Karpas-422 (cell line): ENCODE measurements at regions not wholly inside any gene's neighbourhood (a gene's known extent, or its start where the extent isn't known, plus 50 kb on each side); places are given as distances from the start of the nearest gene placed in this dataset.
A peak's percentile ranks its signal among the peaks of the same experiment; 100 is the strongest.

Experiments used
- DNase-seq: peaks from one replicate; pipeline ENCODE4 v3.0.0-alpha.2; 2015
- H2AFZ ChIP-seq: fragments of 200-600 bp; sonication (generic); 2 replicates; pipeline ENCODE4 v1.6.1; 2014; ENCODE audit warnings: antibody characterized with exemption, low read length, mixed read lengths
- H3K27ac ChIP-seq: fragments of 200-600 bp; sonication (generic); 2 replicates; pipeline ENCODE4 v1.5.1; 2014; ENCODE audit warnings: mild to moderate bottlenecking, low read length, moderate library complexity
- H3K27me3 ChIP-seq: fragments of 200-600 bp; sonication (generic); 2 replicates; pipeline ENCODE4 v1.6.1; 2014; ENCODE audit warnings: low read length, mixed read lengths
- H3K36me3 ChIP-seq: fragments of 200-600 bp; sonication (generic); 2 replicates; pipeline ENCODE4 v1.6.1; 2014; ENCODE audit warnings: low read length, mixed read lengths; ENCODE audit not compliant: insufficient read depth
- H3K4me1 ChIP-seq: fragments of 200-600 bp; sonication (generic); 2 replicates; pipeline ENCODE4 v1.6.1; 2014; ENCODE audit warnings: mild to moderate bottlenecking, low read length, mixed read lengths
- H3K4me2 ChIP-seq: fragments of 200-600 bp; sonication (generic); 2 replicates; pipeline ENCODE4 v1.6.1; 2014; ENCODE audit warnings: low read length, low read depth, mild to moderate bottlenecking; ENCODE audit not compliant: poor library complexity, severe bottlenecking
- H3K4me3 ChIP-seq: fragments of 200-600 bp; sonication (generic); 2 replicates; pipeline ENCODE4 v1.5.1; 2014; ENCODE audit warnings: mild to moderate bottlenecking, antibody characterized with exemption, low read length, mixed read lengths
- H3K79me2 ChIP-seq: fragments of 200-600 bp; sonication (generic); 2 replicates; pipeline ENCODE4 v1.6.1; 2014; ENCODE audit warnings: mild to moderate bottlenecking, low read length, mixed read lengths
- H3K9ac ChIP-seq: fragments of 200-600 bp; sonication (generic); 2 replicates; pipeline ENCODE4 v1.6.0; 2014; ENCODE audit warnings: low read length
- H3K9me2 ChIP-seq: fragments of 200-600 bp; sonication (generic), shearing (Covaris generic); replicated peaks from 2 replicates; pipeline ENCODE4 v1.6.0; 2014; ENCODE audit warnings: mild to moderate bottlenecking, low read length, moderate library complexity; ENCODE audit not compliant: insufficient read depth
- H3K9me3 ChIP-seq: fragments of 300-700, 200-600 bp; sonication (generic); 2 replicates; pipeline ENCODE4 v1.6.1; 2014; ENCODE audit warnings: low read length, mixed read lengths
- H4K20me1 ChIP-seq: fragments of 200-600 bp; sonication (generic); 2 replicates; pipeline ENCODE4 v1.6.1; 2014; ENCODE audit warnings: mild to moderate bottlenecking, antibody characterized with exemption, low read length, low read depth; ENCODE audit not compliant: insufficient read depth

GRCh38 chr2:172248785-172249187 is 146.1 kb upstream of the DLX2 start:
- Histone ChIP-seq H3K79me2 (no peaks in the 10 kb centered on the region), H3K9me2 (no peaks in the 10 kb centered on the region), H3K27me3 (no peaks in the 10 kb centered on the region), H4K20me1 (no peaks in the 10 kb centered on the region), H2AFZ (0 out of 2 replicates have a peak overlapping the region, but pooled peaks have one; percentile 3), H3K9ac (no peak overlapping the region), H3K9me3 (no peaks in the 10 kb centered on the region), H3K4me3 (no peak overlapping the region), H3K4me1 (no peaks in the 10 kb centered on the region), H3K27ac (no peak overlapping the region), H3K4me2 (no peak overlapping the region), H3K36me3 (no peaks in the 10 kb centered on the region)
- DNase-seq, result no peak

GRCh38 chr2:172249334-172249733 is 146.6 kb upstream of the DLX2 start:
- Histone ChIP-seq H3K9me3 (no peaks in the 10 kb centered on the region), H3K79me2 (no peaks in the 10 kb centered on the region), H3K4me2 (no peak overlapping the region), H2AFZ (0 out of 2 replicates have a peak overlapping the region, but pooled peaks have one; percentile 3), H3K4me1 (peaks cover 4% of the 10 kb centered on the region), H3K36me3 (no peaks in the 10 kb centered on the region), H3K9ac (no peak overlapping the region), H3K27me3 (no peaks in the 10 kb centered on the region), H3K9me2 (no peaks in the 10 kb centered on the region), H3K4me3 (no peak overlapping the region), H3K27ac (no peak overlapping the region), H4K20me1 (no peaks in the 10 kb centered on the region)
- no peak for DNase-seq

GRCh38 chr2:172249986-172250385 is 147.3 kb upstream of the DLX2 start:
- Histone ChIP-seq H3K4me2 (no peak overlapping the region), H3K9ac (no peak overlapping the region), H3K79me2 (no peaks in the 10 kb centered on the region), H3K9me2 (no peaks in the 10 kb centered on the region), H2AFZ (no peak overlapping the region), H3K4me3 (no peak overlapping the region), H3K4me1 (peaks cover 7% of the 10 kb centered on the region), H3K9me3 (no peaks in the 10 kb centered on the region), H3K27ac (no peak overlapping the region), H3K36me3 (no peaks in the 10 kb centered on the region), H4K20me1 (no peaks in the 10 kb centered on the region), H3K27me3 (no peaks in the 10 kb centered on the region)
- no peak for DNase-seq

- no peak overlapping the region for H3K27ac ChIP-seq
- peaks cover 7% of the 10 kb centered on the region for H3K4me1 ChIP-seq
- H3K4me2 ChIP-seq, result no peak overlapping the region
- H4K20me1 ChIP-seq, result no peaks in the 10 kb centered on the region
- no peaks in the 10 kb centered on the region for H3K36me3 ChIP-seq
- H3K27me3 ChIP-seq, result no peaks in the 10 kb centered on the region
- DNase-seq, result no peak
- H3K4me3 ChIP-seq, result no peak overlapping the region
- no peak overlapping the region for H3K9ac ChIP-seq
- H2AFZ ChIP-seq, result no peak overlapping the region
- H3K79me2 ChIP-seq, result no peaks in the 10 kb centered on the region
- no peaks in the 10 kb centered on the region for H3K9me2 ChIP-seq
- no peaks in the 10 kb centered on the region for H3K9me3 ChIP-seq
Observed at GRCh38 chr2:172251231-172251630, 148.5 kb upstream of the DLX2 start.

- Histone ChIP-seq H3K4me3 (no peak overlapping the region), H4K20me1 (no peaks in the 10 kb centered on the region), H3K9ac (no peak overlapping the region), H3K9me2 (no peaks in the 10 kb centered on the region), H3K36me3 (no peaks in the 10 kb centered on the region), H3K27me3 (no peaks in the 10 kb centered on the region), H3K79me2 (no peaks in the 10 kb centered on the region), H3K27ac (no peak overlapping the region), H3K4me2 (no peak overlapping the region), H3K9me3 (no peaks in the 10 kb centered on the region), H3K4me1 (peaks cover 7% of the 10 kb centered on the region), H2AFZ (no peak overlapping the region)
- DNase-seq, result no peak
Observed at GRCh38 chr2:172252154-172252553, 149.5 kb upstream of the DLX2 start.

GRCh38 chr2:172253190-172254052 is 150.7 kb upstream of the DLX2 start:
- H3K4me3 ChIP-seq, result no peak overlapping the region
- H3K79me2 ChIP-seq, result no peaks in the 10 kb centered on the region
- H3K36me3 ChIP-seq, result no peaks in the 10 kb centered on the region
- no peaks in the 10 kb centered on the region for H4K20me1 ChIP-seq
- H2AFZ ChIP-seq, result no peak overlapping the region
- no peaks in the 10 kb centered on the region for H3K9me3 ChIP-seq
- no peak overlapping the region for H3K9ac ChIP-seq
- no peak for DNase-seq
- H3K27ac ChIP-seq, result no peak overlapping the region
- H3K27me3 ChIP-seq, result no peaks in the 10 kb centered on the region
- no peak overlapping the region for H3K4me2 ChIP-seq
- no peaks in the 10 kb centered on the region for H3K9me2 ChIP-seq
- H3K4me1 ChIP-seq, result peaks cover 7% of the 10 kb centered on the region

- peaks cover 7% of the 10 kb centered on the region for H3K4me1 ChIP-seq
- H3K4me2 ChIP-seq, result no peak overlapping the region
- no peak overlapping the region for H3K9ac ChIP-seq
- no peaks in the 10 kb centered on the region for H3K27me3 ChIP-seq
- H3K36me3 ChIP-seq, result no peaks in the 10 kb centered on the region
- no peak overlapping the region for H3K27ac ChIP-seq
- H2AFZ ChIP-seq, result no peak overlapping the region
- H3K9me2 ChIP-seq, result no peaks in the 10 kb centered on the region
- no peaks in the 10 kb centered on the region for H3K79me2 ChIP-seq
- DNase-seq, result no peak
- H3K9me3 ChIP-seq, result no peaks in the 10 kb centered on the region
- no peak overlapping the region for H3K4me3 ChIP-seq
- H4K20me1 ChIP-seq, result no peaks in the 10 kb centered on the region
Observed at GRCh38 chr2:172256886-172257285, 154.2 kb upstream of the DLX2 start.

GRCh38 chr2:172259827-172260226 is 157.1 kb upstream of the DLX2 start:
- Histone ChIP-seq H3K4me3 (no peak overlapping the region), H3K9me2 (no peaks in the 10 kb centered on the region), H3K27me3 (no peaks in the 10 kb centered on the region), H2AFZ (no peak overlapping the region), H4K20me1 (no peaks in the 10 kb centered on the region), H3K9ac (no peak overlapping the region), H3K79me2 (no peaks in the 10 kb centered on the region), H3K9me3 (no peaks in the 10 kb centered on the region), H3K4me2 (no peak overlapping the region), H3K36me3 (no peaks in the 10 kb centered on the region), H3K27ac (no peak overlapping the region), H3K4me1 (no peaks in the 10 kb centered on the region)
- no peak for DNase-seq
